Hematopoietic multipotent progenitor cell (in vitro differentiated cells): ENCODE measurements at regions not wholly inside any gene's neighbourhood (a gene's known extent, or its start where the extent isn't known, plus 50 kb on each side); places are given as distances from the start of the nearest gene placed in this dataset.
A peak's percentile ranks its signal among the peaks of the same experiment; 100 is the strongest.
"Not testable (repeated sequence)": the region's sequence is repeated elsewhere in the genome, so short reads cannot be mapped to it uniquely, and the experiment has no call there.

Experiments
- DNase-seq, 3 donors: peaks; one replicate each; pipeline ENCODE4 v3.0.0-alpha.2; 2011 to 2015; ENCODE audit warnings: low read depth in 2 of 3, low spot score in 2 of 3

DNA sequence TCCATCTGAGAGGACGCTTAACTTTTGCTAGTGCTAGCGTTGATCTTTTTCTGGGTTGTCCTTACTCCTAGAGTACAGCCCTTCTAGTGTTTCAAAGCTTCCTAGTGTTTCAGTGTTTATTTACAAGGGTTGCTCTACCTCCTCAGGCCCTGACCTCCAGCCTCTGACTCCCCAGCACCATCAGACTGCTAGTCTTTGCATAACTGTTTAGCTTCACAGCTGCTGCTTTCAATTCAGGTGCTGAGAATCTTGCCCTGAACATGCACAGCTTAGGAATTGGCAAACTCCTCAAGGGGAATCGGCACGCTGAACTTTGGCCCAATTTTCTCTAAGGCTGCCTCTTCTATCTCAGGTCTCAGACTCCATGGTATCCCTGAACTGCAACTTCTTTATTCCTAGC, 52.9 kb downstream of the OR52B4 start:
- not testable (repeated sequence) for DNase-seq

DNA sequence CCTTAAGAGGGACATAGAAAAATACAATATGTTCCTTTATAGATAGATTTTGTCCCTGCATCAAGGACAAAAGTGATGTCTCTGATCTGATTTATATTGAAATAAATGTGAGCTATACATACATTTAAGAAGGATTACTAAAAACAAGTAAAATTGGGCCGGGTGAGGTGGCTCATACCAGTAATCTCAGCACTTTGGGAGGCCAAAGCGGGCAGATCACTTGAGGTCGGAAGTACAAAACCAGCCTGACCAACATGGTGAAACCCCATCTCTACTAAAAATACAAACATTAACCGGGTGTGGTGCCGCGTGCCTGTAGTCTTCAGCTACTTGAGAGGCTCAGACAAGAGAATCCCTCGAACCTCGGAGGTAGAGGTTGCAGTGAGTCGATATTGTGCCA, 91.0 kb downstream of the OR52B4 start:
- DNase-seq, result not testable (repeated sequence)

- DNase-seq, result not testable (repeated sequence)
These were observed 117.1 kb downstream of the OR52B4 start for GRCh38 chr11:4251085-4251484.

GRCh38 chr11:4249475-4249874, 118.7 kb downstream of the OR52B4 start:
- DNase-seq, result not testable (repeated sequence)

DNA sequence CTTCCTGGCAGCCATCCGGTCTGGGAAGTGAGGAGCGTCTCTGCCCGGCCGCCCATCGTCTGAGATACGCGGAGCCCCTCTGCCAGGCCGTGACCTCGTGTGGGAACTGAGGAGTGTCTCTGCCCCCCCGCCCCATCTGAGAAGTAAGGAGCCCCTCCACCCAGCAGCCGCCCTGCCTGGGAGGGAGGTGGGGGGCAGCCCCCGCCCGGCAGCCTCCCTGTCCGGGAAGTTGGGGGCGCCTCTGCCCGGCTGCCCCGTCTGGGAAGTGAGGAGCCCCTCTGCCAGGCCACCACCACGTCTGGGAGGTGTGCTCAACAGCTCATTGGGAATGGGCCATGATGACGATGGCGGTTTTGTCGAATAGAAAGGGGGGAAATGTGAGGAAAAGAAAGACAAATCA, 130.4 kb downstream of the OR52B4 start:
- DNase-seq, result not testable (repeated sequence)

GRCh38 chr11:4218857-4219256, 124.3 kb downstream of the RRM1 start:
- not testable (repeated sequence) for DNase-seq

GRCh38 chr11:4213746-4214145, 119.1 kb downstream of the RRM1 start:
- DNase-seq, result peak in 2 of 3 donors; percentile 6 to 25

GRCh38 chr11:4211991-4212390, 117.4 kb downstream of the RRM1 start:
- DNase-seq, result no peak

GRCh38 chr11:4203603-4204360, 109.2 kb downstream of the RRM1 start:
- DNase-seq, result no peak

GRCh38 chr11:4202749-4203148, 108.2 kb downstream of the RRM1 start:
- DNase-seq, result no peak

DNA sequence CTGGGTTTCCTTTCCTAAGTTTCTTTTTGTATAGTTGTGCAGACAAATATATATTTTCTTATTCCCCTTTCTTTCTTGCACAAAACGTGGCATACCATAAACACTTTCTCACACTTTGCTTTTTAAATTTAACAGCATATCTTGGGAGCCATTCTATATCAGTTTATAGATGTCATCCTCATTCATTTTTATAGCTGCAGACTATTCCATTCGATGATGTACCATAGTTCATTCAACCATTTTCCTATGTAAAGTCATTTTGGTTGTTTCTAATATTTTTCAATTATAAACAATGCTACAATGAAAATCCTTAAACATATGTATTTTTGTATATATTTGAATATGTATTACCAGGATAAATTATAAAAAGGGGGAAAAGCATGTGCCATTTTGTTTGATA, 102.5 kb downstream of the RRM1 start:
- no peak for DNase-seq

DNA sequence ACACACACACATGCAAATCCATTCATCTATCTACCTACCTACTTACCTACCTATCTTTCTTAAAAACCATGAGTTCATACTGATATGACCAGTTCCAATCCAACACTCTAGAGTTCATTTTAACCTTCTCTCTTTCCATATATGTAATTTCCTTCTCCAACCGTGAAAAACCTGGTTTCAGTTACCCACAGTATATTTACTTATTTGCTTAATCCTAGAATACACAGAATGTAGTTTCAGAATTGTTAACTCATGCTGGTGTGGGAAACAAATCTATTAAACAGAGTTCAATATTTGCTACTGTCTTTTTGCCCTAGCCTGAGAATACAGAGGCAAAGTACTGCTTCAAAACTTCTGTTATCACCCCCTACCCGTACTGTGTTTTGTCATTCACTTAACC, 101.3 kb downstream of the RRM1 start:
- no peak for DNase-seq

DNA sequence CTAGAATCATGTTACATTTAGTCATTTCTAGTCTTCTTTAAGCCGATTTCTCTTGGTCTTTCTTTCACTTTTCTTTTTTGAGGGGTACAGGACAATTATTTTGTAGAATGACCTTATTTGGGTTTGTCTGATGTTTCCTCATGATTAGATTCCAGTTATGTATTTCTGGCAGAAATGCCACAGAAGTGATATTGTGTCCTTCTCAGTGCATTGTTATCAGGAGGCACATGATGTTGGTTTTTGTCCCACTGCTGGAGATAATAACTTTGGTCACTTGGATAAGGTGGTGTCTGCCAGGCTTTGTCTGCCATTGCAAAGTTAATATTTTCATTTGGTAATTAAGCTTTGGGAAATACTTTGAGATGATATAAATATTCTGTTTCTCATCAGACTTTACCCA, 100.3 kb downstream of the RRM1 start:
- peak in 2 of 3 donors; percentile 47 to 71 for DNase-seq

DNA sequence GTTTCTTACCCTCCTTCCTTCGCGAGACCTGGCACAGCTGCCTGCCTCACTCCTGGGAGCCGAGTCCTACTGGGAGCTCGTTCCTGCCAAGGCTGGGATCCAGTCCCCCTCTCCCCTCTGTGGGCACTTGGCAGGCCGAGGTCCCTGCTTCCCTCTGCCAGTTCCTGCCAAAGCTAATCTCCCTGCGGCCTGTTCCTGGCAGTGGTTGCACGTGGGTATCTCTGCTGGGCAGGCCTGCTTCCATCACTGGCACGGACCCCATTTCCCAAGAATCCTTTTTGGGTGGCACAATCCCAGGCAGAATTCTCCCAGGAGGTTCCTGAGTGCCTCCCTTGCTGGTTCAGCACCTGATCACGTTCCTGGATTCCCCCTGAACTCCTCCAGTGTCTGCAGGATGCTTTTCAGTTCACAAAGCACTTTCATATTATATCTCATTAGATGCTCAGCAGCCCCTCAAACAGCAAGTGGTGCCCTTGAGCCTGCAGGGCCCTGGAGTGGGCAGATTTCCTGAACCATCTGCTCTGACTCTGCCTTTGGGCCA, 96.5 kb downstream of the RRM1 start:
- DNase-seq, result no peak

DNA sequence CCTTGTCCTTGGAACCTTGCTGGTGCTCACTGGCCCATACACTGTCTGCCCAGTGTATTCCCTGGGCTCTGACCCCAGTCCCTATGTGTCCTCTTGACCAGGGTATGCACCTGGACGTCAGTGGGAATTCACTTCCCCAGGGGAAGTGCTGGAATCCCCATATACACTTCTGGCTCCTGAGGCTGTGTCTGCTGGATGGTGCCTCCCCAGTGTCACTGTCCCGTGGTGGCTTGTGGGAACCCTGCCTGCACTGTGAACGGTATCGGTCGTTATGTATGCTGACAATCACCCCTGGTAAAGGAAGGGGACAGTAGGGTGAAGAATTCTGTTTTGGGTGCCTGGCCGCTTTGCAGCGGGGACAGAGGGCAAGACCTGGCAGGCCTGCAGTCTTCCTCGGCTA, 95.9 kb downstream of the RRM1 start:
- DNase-seq, result no peak

- no peak for DNase-seq
These were observed 95.5 kb downstream of the RRM1 start for GRCh38 chr11:4190098-4190497.
